ENCODE measurements at regions not wholly inside any gene's neighbourhood (a gene's known extent, or its start where the extent isn't known, plus 50 kb on each side); places are given as distances from the start of the nearest gene placed in this dataset.
"Not testable (repeated sequence)": the region's sequence is repeated elsewhere in the genome, so short reads cannot be mapped to it uniquely, and the experiment has no call there.

GRCh38 chr6:144372116-144372515 is 87.0 kb downstream of the UTRN start:
- Histone ChIP-seq H3K4me3 (ENCODE audit: low read length) (no peak overlapping the region), H3K27ac (ENCODE audit: low read depth in 1 of 2, low read length in 2 of 2) (no peak overlapping the region), H3K36me3 (ENCODE audit: insufficient read depth, low read length) (peaks cover 17% of the 10 kb centered on the region), H3K4me1 (ENCODE audit: insufficient read depth, low read length) (peaks cover 19% of the 10 kb centered on the region), H3K9me3 (ENCODE audit: control insufficient read depth in 1 of 2, insufficient read depth in 1 of 2, low read length in 2 of 2) (peaks cover 0 to 8% of the 10 kb centered on the region in 2 experiments), H3K27me3 (ENCODE audit: control insufficient read depth in 1 of 2, insufficient read depth in 2 of 2, low read length in 2 of 2) (no peaks in the 10 kb centered on the region)
- ATAC-seq (ENCODE audit: poor library complexity) (no peak), DNase-seq (no peak)
- Mint-ChIP-seq H3K27ac (no peak overlapping the region), H3K4me3 (no peak overlapping the region), H3K9me3 (no peaks in the 10 kb centered on the region), H3K36me3 (ENCODE audit: low read depth) (peaks cover 65% of the 10 kb centered on the region), H3K4me1 (ENCODE audit: low read depth) (peaks cover 55% of the 10 kb centered on the region), H3K27me3 (no peaks in the 10 kb centered on the region)
- POLR2A ChIA-PET, result no interaction called here
- intact Hi-C loops (cut with DNase I, micrococcal nuclease), result no loop called here
- no peak for TF ChIP-seq CTCF (IDR thresholded peaks at IDR 0.05)
- CTCF ChIA-PET, result no interaction called here

DNA sequence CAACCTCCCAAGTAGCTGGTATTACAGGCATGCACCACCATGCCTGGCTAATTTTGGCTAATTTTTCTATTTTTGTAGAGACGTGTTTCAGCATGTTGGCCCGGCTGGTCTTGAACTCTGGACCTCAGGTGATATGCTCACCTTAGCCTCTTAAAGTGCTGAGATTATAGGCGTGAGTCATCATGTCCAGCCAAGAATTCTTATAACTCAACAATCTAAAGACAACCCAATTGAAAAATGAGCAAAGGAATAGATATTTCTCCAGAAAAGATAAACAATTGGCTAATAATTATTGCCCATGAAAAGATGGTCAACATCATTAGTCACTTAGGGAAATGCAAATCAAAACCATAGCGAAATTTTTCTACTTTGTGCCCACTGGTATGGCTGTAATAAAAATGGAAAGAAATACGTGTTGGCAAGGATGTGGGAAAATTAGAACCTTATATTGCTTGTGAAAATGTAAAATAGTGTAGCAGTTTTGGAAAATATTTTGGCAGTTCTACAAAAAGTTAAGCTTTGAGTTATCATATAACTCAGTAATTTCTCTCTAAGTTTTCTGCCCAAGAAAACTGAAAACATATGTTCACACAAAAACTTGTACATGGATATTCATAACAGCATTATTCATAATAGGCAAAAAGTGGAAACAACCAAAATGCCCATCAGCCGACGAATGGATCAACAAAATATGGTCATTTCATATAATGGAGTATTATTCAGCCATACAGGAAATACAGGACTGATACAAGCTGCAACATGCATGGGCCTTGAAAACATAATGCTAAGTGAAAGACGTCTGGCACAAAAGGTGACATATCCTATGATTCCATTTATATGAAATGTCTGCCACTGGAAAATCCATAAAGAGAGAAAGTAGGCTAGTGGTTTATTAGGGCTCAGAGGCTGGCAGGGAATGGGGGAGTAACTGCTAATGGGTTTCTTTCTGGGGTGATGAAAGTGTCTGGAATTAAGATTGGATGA is 87.8 kb downstream of the UTRN start:
- Mint-ChIP-seq H3K4me3 (no peak overlapping the region), H3K4me1 (ENCODE audit: low read depth) (peaks cover 63% of the 10 kb centered on the region)
- H3K4me1 ChIP-seq (ENCODE audit: insufficient read depth, low read length), result peaks cover 24% of the 10 kb centered on the region

DNA sequence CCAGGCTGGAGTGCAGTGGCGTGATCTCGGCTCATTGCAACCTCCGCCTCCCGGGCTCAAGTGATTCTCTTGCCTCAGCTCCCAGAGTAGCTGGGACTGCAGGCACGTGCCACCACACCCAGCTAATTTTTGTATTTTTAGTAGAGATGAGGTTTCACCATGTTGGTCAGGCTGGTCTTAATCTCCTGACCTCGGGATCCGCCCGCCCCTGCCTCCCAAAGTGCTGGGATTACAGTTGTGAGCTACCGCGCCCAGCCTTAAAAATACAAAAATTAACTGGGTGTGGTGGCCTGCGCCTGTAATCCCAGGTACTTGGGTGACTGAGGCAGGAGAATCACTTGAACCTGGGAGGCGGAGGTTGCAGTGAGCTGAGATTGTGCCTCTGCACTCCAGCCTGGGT is 89.4 kb downstream of the UTRN start:
- CTCF ChIA-PET, result interaction anchor here (1.7 kb wide), 1 partner anchor 11 kb away, joined by 3 read pairs; no protein-coding TSS in a partner anchor
- H3K4me3 Mint-ChIP-seq; H3K27me3 Mint-ChIP-seq; POLR2A ChIA-PET; H3K9me3 ChIP-seq (ENCODE audit: control insufficient read depth in 1 of 2, insufficient read depth in 1 of 2, low read length in 2 of 2); H3K27ac ChIP-seq (ENCODE audit: low read depth in 1 of 2, low read length in 2 of 2); H3K27ac Mint-ChIP-seq; H3K27me3 ChIP-seq (ENCODE audit: control insufficient read depth in 1 of 2, insufficient read depth in 2 of 2, low read length in 2 of 2); H3K4me3 ChIP-seq (ENCODE audit: low read length); DNase-seq; H3K9me3 Mint-ChIP-seq; ATAC-seq (ENCODE audit: poor library complexity): not testable (repeated sequence)
- Histone ChIP-seq H3K4me1 (ENCODE audit: insufficient read depth, low read length) (peaks cover 28% of the 10 kb centered on the region), H3K36me3 (ENCODE audit: insufficient read depth, low read length) (peaks cover 17% of the 10 kb centered on the region)
- Mint-ChIP-seq H3K4me1 (ENCODE audit: low read depth) (peaks cover 74% of the 10 kb centered on the region), H3K36me3 (ENCODE audit: low read depth) (peaks cover 71% of the 10 kb centered on the region)
- intact Hi-C loops (cut with DNase I, micrococcal nuclease), result loop anchor here in 1 of 2 experiments (2.0 kb wide), 1 partner anchor 24 kb away; no protein-coding TSS in a partner anchor

More for the DNA sequence above, 87.8 kb downstream of the UTRN start:
- TF ChIP-seq CTCF (IDR thresholded peaks at IDR 0.05), result no peak
- Mint-ChIP-seq H3K9me3 (no peaks in the 10 kb centered on the region), H3K27ac (no peak overlapping the region), H3K27me3 (no peaks in the 10 kb centered on the region), H3K36me3 (ENCODE audit: low read depth) (peaks cover 72% of the 10 kb centered on the region)
- no peak for DNase-seq
- Histone ChIP-seq H3K36me3 (ENCODE audit: insufficient read depth, low read length) (peaks cover 17% of the 10 kb centered on the region), H3K9me3 (ENCODE audit: control insufficient read depth in 1 of 2, insufficient read depth in 1 of 2, low read length in 2 of 2) (peaks cover 0 to 8% of the 10 kb centered on the region in 2 experiments), H3K27me3 (ENCODE audit: control insufficient read depth in 1 of 2, insufficient read depth in 2 of 2, low read length in 2 of 2) (no peaks in the 10 kb centered on the region), H3K4me3 (ENCODE audit: low read length) (no peak overlapping the region), H3K27ac (ENCODE audit: low read depth in 1 of 2, low read length in 2 of 2) (no peak overlapping the region)
- POLR2A ChIA-PET, result interaction anchor here (0.9 kb wide), 1 partner anchor 9 kb away, joined by 3 read pairs; no protein-coding TSS in a partner anchor
- CTCF ChIA-PET, result no interaction called here
- intact Hi-C loops (cut with DNase I, micrococcal nuclease), result no loop called here
- ATAC-seq (ENCODE audit: poor library complexity), result no peak

Data from CD4-positive, alpha-beta T cell (primary cell).